ENCODE measurements at regions not wholly inside any gene's neighbourhood (a gene's known extent, or its start where the extent isn't known, plus 50 kb on each side); places are given as distances from the start of the nearest gene placed in this dataset.

DNA sequence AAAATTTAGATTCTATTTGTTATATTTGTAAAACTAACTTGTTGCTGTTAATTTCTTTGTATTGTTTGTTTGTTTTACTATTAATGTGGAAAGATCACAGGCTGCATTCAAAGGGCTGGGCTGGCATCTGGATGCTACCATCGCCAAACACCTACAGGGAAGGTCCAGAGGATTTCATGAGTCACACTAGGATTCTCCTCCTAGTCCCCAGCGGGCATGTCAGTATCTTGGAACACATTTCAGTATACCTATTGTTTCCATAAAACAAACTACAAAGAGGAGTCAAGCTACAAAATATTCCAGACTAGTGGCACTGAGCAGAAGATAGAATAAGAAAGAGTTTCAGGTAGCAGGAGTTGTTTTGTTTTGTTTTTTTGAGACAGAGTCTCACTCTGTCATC, 55.3 kb downstream of the NOG start:
- no peak for TF ChIP-seq CTCF (IDR thresholded peaks at IDR 0.05)
- no peak for TF ChIP-seq ZFX (IDR thresholded peaks at IDR 0.05; ENCODE audit: borderline replicate concordance)

Measured in 22Rv1 (cell line).